HG03378 (cell line): ENCODE measurements at regions not wholly inside any gene's neighbourhood (a gene's known extent, or its start where the extent isn't known, plus 50 kb on each side); places are given as distances from the start of the nearest gene placed in this dataset.
"Not testable (repeated sequence)": the region's sequence is repeated elsewhere in the genome, so short reads cannot be mapped to it uniquely, and the experiment has no call there.

Experiments used
- ATAC-seq: cut with Tn5 transposase; IDR thresholded peaks from one replicate; pipeline ENCODE4 v1.9.1; 2021; ENCODE audit warnings: mild to moderate bottlenecking, moderate library complexity; ENCODE audit not compliant: unreplicated experiment

DNA sequence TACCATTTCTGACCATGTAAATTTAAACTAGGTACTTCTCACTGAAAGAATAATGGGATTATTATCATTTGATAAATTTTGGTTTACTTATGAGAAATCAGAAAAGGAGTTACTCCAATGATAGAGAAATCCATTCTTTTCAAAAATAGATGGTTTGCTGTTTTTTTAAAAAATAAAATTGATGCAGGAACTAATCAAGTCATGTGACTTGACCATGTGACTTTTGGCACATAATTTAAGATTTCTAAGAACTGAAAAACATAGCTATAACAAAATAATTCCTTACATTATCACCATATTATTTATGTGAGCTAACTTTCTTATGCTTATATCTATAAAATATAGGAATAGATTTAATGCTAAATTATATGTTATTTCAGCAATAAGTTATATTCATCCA is 247.1 kb upstream of the FIGN start:
- ATAC-seq, result no peak

DNA sequence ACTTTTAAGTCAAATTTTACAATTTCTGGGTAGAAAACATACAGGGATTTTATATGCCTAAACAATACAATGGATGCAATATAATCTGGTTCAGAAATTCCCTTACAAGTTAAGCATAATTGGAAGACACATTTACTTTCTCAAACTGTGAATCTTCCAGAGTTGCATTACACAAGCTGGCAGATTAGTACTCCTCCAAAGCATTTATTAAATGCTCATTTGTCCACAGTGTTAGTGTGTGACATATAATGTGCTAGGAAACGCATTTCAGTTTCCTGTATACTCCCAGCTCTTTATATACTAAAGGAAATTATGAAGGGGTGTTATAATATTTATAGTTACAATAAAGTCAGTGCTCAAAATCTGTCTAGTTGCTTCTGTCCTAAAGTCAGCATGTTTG is 239.0 kb upstream of the FIGN start:
- no peak for ATAC-seq

DNA sequence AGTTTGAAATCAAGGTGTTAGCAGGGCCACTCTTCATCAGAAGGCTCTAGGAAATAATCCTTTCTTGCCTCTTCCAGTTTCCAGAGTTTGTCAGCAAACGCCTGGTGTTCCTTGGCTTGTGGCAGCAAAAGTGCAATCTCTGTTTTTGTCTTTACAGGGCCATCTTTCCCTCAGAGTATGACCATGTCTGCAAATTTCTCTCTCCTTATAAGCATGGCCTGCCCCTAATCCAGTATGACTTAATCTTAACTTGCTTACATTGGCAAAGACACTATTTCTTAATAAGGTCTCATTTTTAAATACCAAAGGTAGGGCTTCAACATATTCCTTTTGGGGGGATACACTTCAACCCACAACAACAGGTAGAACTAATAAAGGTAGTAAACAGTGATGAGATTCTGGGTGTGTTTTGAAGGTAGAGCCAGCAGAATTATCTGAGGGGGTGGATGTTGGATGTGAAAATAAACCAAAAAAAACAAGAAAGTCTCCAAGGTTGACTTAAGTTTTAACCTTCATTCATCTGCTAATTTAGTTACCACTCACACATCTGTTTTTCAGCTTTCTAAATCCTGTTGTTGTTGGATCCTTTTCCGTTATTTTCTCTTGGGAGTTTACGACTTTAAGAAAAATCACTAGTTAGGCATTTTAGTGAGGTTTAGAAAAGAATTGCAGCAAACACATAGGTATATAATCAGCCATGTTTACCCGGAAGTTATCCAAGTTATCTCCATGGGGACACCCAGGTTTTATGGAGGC is 234.4 kb upstream of the FIGN start:
- no peak for ATAC-seq

DNA sequence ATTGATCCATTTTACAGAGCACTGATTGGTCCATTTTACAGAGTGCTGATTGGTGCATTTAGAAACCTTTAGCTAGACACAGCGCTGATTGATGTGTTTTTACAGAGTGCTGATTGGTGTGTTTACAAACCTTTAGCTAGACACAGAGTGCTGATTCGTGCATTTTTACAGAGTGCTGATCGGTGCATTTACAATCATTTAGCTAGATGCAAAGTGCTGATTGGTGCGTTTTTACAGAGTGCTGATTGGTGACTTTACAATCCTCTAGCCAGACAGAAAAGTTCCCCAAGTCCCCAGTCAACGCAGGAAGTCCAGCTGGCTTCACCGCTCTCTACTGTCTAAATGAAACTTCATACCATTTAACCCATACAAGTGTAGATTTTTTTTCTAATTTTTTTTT is 228.5 kb upstream of the FIGN start:
- not testable (repeated sequence) for ATAC-seq

DNA sequence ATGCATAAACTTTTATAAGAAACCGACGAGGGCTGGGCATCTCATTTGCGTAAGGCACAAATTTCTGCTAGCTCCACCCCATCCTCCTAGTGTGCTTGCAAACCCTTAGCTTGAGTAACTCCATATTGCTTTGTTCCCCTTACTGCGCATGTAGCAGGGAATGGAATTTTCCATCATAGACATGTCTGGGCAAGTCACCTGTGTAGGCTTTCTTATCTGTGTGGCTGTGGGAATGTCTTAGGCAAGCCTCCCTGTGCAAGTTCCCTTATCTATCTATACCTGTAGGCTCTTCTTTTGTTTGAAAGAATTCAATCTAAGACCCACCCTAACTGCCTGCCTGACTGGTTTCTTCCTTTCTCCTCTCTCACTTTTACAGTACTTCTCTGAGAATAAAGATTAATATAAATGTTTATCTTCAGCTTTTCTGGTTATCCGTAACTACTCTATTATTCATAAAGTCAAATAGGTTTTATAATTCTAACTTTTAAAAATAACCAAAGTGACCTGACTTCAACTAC is 217.6 kb upstream of the FIGN start:
- no peak for ATAC-seq

- ATAC-seq, result no peak
These were observed 215.5 kb upstream of the FIGN start for GRCh38 chr2:163951312-163951711.

DNA sequence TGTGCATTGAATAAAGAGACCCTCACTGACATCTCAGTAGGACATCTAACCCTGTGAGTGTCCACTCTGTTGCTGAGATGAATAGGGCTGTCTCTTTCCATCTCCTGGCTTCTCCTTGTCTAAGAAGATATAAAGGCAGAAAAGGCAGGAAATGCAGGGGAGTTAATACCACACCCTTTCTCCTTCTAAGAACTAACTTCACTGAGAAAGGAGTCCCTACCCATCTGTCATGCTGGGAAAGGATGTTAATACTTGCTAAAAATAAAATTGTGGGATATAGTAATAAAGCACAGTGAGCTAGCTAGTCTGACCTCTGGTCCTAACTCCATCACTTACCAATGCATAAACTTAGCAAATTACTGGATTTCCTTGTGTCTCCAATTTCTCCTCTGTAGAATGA is 213.9 kb upstream of the FIGN start:
- ATAC-seq, result no peak

DNA sequence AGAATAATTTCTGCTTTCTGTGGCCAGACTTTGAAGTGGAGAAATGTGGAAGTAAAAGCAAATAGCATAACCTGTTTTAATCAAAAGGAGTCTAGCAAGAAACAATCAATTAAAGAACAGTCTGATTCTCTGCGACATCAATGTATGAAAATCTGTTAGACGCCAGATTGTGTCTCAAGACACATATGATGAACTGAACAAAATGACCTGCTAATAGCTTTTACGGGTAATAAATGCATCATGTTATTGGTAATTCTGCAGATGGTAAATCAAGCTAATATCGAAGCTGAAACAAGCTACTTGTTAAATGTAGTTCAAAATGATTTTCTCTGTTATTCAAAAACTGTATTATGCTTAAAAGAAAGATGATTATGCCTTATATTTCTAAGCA is 208.5 kb upstream of the FIGN start:
- ATAC-seq, result no peak

DNA sequence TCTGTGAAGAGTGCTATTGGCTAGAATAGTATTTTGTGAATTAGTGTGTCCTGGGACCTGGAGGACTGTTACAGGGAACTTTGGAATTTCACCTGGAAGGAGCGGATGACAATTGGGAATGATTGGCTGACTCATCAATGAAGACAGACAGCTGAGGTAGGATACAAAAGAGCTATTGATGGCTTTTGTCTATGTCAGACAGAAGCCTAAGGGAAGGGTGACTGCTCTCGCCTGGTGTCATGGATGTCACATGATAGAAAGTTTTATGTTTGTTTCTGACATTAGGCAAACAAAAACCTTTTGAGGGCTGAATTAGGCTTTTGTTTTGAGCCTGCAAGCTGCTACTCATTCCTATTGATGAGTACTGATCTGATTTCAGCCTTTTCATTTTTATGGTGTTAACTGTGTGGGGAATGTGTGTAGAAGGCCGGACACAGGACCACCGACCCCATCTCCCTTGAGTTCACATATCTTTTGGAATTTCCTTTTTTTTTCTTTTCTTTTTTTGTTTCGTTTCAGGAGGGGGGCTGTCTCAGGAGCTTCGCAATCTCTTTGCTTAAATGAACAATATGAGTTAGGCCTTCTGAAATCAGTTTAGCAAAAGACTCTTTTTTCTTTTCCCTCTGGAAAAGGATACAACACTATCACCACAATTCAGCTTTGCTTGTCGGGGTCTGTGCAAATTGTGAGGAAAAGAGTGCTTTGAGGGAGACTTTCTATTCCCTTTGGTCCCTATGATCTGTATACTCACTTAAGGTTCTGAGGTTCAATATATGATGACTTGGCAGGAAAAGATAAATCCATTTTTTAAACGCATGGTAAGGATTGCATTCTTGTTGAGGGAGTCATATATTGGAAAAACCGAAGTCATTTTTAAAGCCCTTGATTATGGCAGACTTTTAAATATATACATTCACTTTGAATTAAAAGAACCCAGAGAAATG is 207.9 kb upstream of the FIGN start:
- ATAC-seq, result no peak

DNA sequence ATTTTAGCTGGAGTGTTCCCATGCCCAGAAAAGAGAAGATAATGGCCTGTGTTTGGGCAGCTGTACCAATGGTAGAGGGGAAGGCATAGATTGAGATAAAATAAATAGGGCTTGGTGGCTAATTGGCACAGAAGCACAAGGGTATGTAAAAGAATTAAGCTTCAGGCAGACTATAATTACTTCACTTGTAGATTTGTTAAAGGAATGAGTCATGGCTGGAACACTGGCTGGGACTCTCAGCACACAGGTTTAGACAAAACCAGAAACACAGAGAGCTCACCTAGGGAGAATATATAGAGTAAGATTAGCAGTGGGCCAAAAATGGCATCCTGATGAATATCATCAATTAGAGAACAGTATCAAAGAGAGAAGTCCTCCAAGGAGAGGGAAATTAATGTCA is 198.3 kb upstream of the FIGN start:
- ATAC-seq, result no peak

DNA sequence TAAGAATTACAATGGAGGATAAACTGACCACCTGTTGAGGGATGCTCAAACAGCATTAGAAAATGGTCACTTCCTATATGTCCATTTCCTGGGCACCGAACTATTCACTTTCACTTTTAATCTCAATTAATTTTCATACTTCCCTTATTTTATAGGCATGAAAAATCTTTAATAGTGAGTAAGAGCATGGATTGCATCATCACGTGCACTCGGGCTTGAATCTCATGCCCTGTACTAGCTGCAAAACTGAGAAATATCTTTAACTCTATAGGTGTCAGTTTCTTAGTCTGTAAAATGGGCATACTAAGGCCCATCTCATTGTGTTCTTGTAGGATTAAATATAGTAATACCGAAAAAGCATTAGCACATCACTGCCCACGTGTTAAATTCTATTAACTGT is 183.9 kb upstream of the FIGN start:
- no peak for ATAC-seq

GRCh38 chr2:163914486-163914885 is 178.7 kb upstream of the FIGN start:
- ATAC-seq, result not testable (repeated sequence)

- not testable (repeated sequence) for ATAC-seq
These were observed 177.7 kb upstream of the FIGN start for GRCh38 chr2:163913532-163913944.

- ATAC-seq, result no peak
These were observed 173.7 kb upstream of the FIGN start for GRCh38 chr2:163909411-163910080.

DNA sequence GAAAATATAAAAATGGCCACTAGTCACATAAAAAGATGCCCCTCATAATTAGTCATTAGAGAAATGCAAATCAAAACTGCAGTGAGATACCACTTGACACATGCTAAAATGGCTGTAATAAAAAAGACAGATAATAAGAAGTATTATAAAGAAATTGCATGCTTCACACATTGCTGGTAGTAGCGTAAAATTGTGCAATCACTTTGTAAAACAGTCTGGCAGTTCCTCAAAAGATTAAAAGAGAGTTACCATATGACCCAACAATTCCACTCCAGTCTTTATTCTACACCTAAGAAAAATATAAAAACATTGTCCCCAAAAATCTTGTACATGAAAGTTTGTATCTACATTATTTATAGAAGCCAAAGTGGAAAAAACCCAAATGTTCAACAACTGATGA is 170.6 kb upstream of the FIGN start:
- ATAC-seq, result no peak

DNA sequence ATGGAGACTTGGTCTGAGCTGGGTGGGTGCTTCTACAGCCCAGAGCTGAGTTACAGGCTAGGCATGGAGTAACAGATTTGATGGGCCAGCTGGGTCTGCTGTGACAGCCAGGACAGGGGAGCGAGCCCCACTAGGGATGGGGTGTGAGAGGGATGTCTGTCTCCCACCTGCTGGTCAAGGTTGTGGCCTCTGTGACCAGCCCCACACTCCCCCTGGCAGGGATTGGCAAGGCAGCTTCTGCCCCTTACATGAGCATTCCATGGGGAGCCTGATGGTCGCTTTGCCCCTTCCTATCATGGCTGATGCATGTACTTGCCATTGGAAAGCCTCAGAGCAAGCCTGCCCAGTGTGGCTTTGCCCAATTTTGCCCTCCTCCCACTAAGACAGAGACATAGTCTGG is 162.0 kb upstream of the FIGN start:
- ATAC-seq, result no peak

DNA sequence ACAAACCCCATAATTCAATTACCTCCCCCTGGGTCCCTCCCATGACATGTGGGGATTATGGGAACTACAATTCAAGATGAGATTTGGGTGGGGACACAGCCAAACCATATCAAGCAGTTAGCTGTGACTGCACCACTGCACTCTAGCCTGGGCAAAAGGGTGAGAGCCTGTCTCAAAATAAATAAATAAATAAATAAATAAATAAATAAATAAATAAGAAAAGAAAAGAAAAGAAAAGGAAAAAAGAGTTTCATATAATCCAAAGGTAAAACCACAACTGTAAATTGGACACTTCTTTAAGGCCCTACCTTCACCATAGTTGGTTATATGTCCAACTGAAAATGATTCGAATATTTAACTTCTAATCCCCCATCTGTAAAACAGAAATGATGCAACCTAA is 157.6 kb upstream of the FIGN start:
- ATAC-seq, result not testable (repeated sequence)

DNA sequence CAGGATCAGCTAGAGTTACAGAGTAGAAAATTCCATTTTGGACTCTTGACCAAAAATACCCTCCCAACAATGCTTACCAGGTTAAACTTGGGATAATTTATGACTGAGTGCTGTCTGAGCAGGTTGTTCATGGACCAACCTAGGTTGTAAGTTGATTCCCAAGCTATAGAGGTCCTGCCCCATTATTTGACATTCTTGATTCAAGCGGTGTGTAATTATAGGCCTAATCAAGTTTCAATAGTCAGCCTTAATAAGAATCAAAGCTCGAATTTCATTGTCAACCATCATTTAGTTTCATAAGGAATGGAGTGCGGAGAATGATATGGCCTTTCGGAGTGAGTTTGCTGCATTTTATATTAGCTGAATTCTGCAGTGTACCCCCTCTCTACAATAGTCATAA is 152.8 kb upstream of the FIGN start:
- no peak for ATAC-seq

DNA sequence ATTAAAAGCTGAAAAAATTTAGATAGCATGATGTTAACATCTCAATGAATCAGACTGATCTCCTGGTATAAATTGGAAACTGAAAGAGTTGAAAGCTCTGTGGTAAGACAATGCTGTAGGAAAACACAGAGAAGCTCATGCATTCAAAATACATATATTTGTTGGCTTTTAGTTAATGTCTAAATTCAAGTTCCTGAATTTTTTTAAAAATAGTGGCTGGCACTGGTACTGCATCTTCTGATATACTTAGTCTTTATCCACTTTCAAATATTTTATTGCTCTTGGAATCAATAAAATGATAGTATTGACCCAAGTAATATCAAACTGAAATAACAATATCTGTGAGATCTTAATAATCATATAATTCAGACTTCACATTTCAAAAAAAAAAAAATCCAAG is 151.4 kb upstream of the FIGN start:
- no peak for ATAC-seq

DNA sequence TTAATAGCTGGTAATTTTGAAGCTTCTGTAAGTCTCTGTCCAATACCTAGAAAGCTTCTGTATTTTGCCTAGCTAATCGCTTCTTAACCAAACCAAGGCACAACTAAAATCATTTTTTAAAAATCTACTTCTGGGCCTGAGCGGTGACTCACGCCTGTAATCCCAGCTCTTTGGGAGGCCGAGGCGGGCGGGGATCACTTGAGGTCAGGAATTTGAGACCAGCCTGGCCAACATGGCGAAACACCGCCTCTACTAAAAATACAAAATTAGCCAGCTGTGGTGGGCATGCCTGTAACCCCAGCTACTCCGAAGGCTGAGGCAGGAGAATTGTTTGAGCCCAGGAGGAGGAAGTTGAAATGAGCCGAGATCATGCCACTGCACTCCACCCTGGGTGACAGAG is 148.6 kb upstream of the FIGN start:
- ATAC-seq, result no peak

DNA sequence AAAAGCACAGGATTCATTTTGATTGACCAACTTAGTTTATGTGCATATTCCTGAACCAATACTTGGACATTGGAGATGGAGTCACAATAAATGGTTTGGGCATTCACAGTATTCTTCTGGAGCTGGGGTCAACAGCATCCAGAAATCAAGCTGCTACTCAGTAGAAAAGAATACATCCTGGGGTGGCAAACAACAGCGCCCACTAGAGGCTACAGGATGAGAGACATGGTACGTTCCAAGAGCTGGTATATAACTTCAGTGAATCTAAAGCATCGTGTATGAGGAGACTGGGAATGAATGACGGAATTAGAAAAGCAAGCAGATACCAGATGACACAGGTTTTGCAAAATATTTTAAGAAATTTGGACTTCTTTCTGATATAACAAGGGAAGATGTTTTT is 142.9 kb upstream of the FIGN start:
- no peak for ATAC-seq
